Renal cortical epithelial cell (primary cell): ENCODE measurements at regions not wholly inside any gene's neighbourhood (a gene's known extent, or its start where the extent isn't known, plus 50 kb on each side); places are given as distances from the start of the nearest gene placed in this dataset.
A peak's percentile ranks its signal among the peaks of the same experiment; 100 is the strongest.

Experiments
- DNase-seq: peaks from one replicate; pipeline ENCODE4 v3.0.0-alpha.2; 2011; ENCODE audit warnings: low read depth

- DNase-seq = peak; percentile 43
Measured at GRCh38 chr9:16154521-16155078, 601.8 kb downstream of the CCDC171 start.

GRCh38 chr9:16155878-16156277, 603.0 kb downstream of the CCDC171 start:
- no peak for DNase-seq

DNA sequence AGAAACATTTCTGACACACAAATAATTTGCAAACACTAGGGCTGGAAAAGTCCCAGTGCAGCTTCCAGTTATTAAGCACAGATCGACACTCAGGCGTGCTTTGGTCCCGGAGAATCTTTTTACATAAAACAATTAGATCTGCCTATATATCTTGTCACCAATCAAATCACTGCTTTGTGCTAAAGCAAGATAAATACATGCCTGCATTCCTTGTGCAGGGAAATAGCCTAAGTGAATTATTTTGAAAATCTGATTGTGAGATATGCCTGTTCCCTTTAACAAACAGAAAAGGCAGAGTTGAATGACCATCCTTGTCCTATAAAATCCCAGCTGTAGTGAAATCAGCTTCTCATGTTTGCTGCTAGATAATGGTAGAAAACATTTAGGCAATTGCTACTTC, 604.4 kb downstream of the CCDC171 start:
- no peak for DNase-seq

- DNase-seq = no peak
Measured at GRCh38 chr9:16157651-16158050, 604.8 kb downstream of the CCDC171 start.

GRCh38 chr9:16158093-16158492, 605.2 kb downstream of the CCDC171 start:
- no peak for DNase-seq

DNA sequence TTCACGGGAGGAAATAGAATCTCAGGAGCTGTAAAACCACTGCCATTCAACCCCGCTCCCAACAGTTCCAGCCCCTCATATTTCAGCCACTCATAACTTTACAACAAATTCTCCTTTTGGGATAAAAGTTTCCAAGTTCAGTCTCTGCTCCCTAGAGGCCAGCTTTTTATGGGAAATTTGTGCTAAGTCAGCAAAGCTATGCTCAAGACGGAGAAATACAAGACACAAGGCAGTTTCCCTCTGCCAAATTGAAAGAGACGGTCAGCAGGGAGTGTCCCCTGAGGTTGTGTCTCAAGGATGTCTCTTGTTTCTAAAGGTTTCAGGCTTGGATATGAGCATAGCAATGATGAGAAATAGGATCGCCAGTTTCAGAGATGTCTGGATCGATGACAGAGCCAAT, 608.6 kb downstream of the CCDC171 start:
- DNase-seq = no peak

DNA sequence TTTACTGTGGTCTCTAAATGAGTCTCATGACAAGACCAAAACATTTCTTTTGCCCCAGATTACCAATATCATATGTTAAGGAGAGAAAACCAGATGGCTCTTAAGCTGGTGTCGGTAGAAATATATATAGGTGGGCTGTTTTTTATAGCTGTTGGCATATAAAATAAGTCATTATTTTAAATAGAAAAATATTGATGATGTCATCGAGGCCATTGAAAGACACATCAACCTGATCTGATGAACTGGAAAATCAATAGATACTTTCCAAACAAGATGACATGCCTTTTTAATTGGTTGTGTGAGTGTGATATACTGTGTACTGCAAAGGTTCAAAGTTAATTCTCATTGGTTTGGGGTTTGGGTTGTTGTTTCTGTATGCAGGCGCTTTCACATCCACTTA, 617.3 kb downstream of the CCDC171 start:
- DNase-seq = no peak

- no peak for DNase-seq
Measured at GRCh38 chr9:16171911-16172310, 619.1 kb downstream of the CCDC171 start.

GRCh38 chr9:16172796-16173195, 620.0 kb downstream of the CCDC171 start:
- no peak for DNase-seq

DNA sequence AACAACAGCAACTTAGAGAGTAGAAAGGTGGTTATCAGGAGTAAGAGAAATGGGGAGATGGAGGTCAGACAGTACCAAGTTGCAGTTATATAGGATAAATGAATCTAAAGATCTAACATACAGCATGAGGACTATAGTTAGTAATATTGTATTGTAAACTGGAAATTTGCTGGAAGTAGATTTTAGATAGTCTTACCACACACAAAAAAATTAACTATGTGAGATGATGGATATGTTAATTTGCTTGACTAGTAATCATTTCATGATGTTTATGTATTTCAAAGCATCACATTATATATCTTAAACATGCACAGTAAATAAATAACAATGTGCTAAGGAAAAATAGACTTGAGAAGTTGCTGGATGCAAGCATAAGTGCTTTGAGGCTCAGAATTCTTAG, 622.1 kb downstream of the CCDC171 start:
- DNase-seq = no peak

DNA sequence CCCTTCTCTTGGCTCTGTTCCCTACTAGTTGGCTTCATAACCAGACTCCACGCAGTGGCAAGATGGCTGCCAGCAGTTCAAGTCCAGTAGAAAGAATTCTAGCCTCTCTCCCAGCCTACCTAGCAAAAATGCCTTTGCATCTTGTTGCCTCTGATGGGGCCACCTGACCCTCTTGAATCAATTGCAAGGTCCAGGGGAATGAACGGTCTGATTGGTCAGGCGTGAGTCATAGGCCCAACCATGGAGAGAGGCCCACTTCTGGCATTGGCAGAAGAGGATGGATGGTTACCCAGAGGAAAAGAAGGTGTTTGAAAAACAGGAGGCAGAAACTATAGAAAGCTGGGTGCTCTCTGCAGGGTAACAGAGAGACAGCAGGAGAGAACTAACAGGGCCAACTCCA, 622.6 kb downstream of the CCDC171 start:
- DNase-seq = peak; percentile 11

- DNase-seq = no peak
Measured at GRCh38 chr9:16178294-16178693, 625.5 kb downstream of the CCDC171 start.

DNA sequence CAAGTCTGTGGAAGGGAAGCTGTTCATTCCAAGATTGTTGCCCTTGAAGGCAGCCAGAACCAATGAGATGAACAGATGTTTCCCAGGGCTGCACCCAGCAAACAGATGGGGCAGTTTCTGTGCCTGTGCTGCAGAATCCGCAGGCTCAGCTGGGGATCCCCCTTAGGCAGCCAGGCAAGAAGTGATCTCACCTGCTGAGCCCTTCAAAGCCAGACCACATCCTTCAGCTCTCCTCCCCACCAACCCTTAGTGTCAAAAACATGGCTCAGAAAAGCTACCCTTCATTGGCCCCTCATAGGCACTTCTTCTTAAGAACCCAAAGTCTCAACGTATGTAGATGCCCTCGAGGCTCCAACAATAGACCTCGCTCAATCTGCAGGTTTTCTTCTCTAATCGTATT, 626.7 kb downstream of the CCDC171 start:
- DNase-seq = no peak

- no peak for DNase-seq
Measured at GRCh38 chr9:16180091-16180490, 627.2 kb downstream of the CCDC171 start.

- DNase-seq = peak; percentile 82
Measured at GRCh38 chr9:16180546-16180945, 627.7 kb downstream of the CCDC171 start.

DNA sequence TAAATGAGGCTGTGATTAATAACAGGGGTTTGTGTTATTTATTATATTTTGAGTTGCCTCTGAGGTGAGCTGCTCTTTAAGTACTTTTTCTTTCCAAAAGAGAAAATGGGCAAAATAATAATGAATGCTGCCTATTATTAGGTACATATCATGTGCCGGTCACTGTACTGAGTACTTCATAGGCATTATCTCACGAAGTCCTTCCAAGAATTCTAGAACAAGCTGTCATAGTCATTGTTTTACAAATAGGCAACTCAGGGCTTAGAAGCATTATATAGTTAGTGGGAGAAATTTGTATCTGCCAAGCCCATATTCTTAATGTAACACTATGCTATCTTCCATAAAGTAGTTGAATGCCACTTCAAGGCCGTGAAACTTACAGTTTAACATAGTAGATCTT, 628.7 kb downstream of the CCDC171 start:
- no peak for DNase-seq

- DNase-seq = no peak
Measured at GRCh38 chr9:16182784-16183183, 629.9 kb downstream of the CCDC171 start.

DNA sequence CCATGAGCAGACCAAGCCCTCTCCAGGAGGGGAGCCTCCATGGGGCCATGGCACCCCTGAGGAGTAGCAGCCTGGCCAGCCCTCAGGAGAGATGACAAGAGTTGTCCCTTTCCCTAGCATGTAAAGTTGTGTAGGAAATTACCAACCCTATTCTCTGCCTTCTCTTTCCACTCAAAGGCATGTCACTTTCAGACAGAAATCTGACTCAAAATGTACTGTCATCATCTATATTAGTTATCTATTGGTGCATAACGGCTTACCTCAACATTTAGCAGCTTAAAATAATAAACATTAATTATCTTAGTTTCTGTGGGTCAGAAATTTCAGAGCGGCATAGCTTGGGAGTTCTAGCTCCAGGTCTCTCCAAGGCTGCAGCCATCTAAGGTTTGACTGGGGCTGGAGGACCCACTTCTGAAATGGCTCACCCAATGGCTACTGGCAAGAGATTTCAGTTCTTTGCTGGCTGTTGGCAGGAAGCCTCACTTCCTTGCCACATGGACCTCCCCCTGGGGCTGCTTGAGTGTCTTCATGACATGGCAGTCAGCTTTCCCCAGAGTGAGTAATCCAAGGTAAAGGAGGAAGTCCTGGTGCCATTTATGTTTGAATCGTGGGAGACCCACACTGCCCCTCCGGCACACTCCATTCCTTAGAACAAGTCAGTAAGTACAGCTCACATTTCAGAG, 632.3 kb downstream of the CCDC171 start:
- no peak for DNase-seq

GRCh38 chr9:16191191-16191590, 638.3 kb downstream of the CCDC171 start:
- no peak for DNase-seq

GRCh38 chr9:16191691-16192402, 639.0 kb downstream of the CCDC171 start:
- DNase-seq = peak; percentile 47

DNA sequence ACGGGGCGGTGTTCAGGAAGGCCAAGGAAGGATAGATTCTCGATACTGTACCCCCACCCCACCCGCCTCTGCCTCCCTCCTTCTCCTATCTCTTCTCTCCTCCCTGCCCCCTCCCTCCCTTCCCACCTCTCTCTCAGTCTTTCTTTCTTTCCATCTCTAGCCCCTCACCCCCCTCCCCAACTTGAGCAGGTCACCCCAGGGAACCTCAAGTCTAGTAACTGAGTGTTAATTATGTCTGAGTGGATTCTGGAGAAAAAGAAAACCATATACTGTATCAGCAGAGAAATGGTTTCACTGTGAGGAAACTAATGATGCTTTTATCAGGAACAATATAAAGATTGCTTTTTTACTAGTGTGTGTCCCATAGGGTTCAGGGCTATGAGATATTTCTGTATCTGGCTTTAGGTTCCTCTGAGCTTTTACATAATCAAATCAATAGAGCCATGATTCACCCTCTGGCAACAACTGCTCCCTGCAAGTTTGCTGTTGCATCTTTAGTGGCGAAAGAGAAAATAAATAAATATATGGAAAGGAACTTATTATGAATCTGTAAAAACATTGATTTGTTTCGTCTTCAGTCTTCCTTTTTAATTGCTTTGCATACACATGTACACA, 639.7 kb downstream of the CCDC171 start:
- no peak for DNase-seq

DNA sequence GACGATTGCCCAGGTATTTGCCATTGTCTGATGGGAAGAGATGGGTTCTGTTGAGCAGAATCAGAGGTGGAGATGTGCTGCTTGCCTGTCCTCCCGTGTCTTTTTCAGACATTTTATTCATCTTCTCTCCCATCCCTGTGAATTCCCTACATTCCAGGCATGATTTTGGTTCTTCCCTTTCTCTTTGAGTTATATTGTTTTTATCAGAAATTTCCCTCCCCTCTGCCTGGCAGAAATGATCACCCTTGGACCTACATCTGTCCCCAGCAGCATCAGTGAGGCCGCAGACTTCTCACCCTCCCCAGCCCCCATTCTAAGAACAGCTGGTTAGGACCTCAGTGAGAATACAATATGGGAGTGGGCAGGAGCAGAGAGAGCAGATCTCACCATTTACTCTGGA, 640.2 kb downstream of the CCDC171 start:
- no peak for DNase-seq

DNA sequence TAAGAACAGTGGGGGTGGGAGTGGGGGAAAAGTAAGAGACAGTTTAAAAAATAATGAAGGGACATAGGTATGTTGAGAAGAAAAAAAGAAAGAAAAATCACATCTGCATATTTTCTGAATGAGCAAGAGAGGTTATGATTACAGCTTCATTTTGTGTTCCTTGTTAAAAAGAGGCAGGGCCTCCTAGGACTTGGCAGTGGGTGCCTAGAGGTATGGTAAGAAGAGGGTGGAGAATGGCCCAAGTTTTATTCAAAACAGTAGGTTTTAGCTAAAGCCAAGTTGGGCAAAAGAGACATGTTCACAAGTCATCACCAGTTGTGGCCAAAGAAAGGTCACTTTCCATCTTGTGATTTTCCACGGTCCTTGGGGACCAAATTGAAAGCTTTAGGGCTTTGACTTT, 643.4 kb downstream of the CCDC171 start:
- no peak for DNase-seq
